ENCODE measurements at regions not wholly inside any gene's neighbourhood (a gene's known extent, or its start where the extent isn't known, plus 50 kb on each side); places are given as distances from the start of the nearest gene placed in this dataset.

- ChIA-PET CTCF (interaction anchor here (0.8 to 1.7 kb wide), 2 partner anchors 12 to 389 kb away, joined by 3 to 7 read pairs; no protein-coding TSS in a partner anchor), POLR2A (no interaction called here)
- Histone ChIP-seq H3K4me3 (no peak overlapping the region), H3K4me2 (no peak overlapping the region), H3K27ac (no peak overlapping the region), H3K9me3 (no peaks in the 10 kb centered on the region), H3K4me1 (0 out of 3 replicates have a peak, but pooled peaks cover 5% of the 10 kb centered on the region)
- TF ChIP-seq POLR2A (IDR thresholded peaks at IDR 0.05; ENCODE audit: low read length) (no peak), CEBPB (IDR thresholded peaks at IDR 0.05) (no peak), EHMT2 (IDR thresholded peaks at IDR 0.05; ENCODE audit: low read depth) (no peak), PHF8 (IDR thresholded peaks at IDR 0.05; ENCODE audit: borderline replicate concordance, low read depth) (no peak), FOXS1 (CRISPR knock-in tag; IDR thresholded peaks at IDR 0.05) (no peak), ZFP36 (IDR thresholded peaks at IDR 0.05; ENCODE audit: borderline replicate concordance, partially characterized antibody) (no peak), CBX8 (IDR thresholded peaks at IDR 0.05) (no peak), SREBF2 (IDR thresholded peaks at IDR 0.05) (no peak), HDAC2 (IDR thresholded peaks at IDR 0.05) (no peak)
- ATAC-seq (peak in 1 of 2 experiments; percentile 70; a peak in 4 of 6 replicates), DNase-seq (ENCODE audit: low read depth in 1 of 2, low spot score in 1 of 2) (no peak), FAIRE-seq (no peak)
- 54% methylated on average over 2 of the region's 2 CpGs for WGBS (ENCODE audit: missing lambda C conversion rate)
These were observed 314.6 kb downstream of the GRIN2B start for GRCh38 chr12:13666806-13667205.

GRCh38 chr12:13661005-13661887 lies 320.2 kb downstream of the GRIN2B start:
- peak overlapping the region; percentile 23; the same call in 1 of the 3 replicates for H3K4me2 ChIP-seq
- POLR2A ChIA-PET = no interaction called here

GRCh38 chr12:13654456-13654855 lies 326.9 kb downstream of the GRIN2B start:
- DNase-seq (ENCODE audit: low read depth in 1 of 2, low spot score in 1 of 2) (no peak), FAIRE-seq (no peak), ATAC-seq (no peak)
- POLR2A ChIA-PET = no interaction called here
- CTCF ChIA-PET = interaction anchor here (0.7 to 2.3 kb wide), 2 partner anchors 12 to 202 kb away, joined by 3 to 7 read pairs; no protein-coding TSS in a partner anchor
- WGBS (ENCODE audit: missing lambda C conversion rate) = 100% methylated on average over 1 of the region's 1 CpG
- Histone ChIP-seq H3K4me3 (no peak overlapping the region), H3K9me3 (no peaks in the 10 kb centered on the region), H3K4me2 (no peak overlapping the region), H3K27ac (no peak overlapping the region), H3K4me1 (no peaks in the 10 kb centered on the region)
- TF ChIP-seq MAFK (IDR thresholded peaks at IDR 0.05; ENCODE audit: partially characterized antibody) (peak; percentile 94), POLR2AphosphoS2 (conservative IDR thresholded peaks at IDR 0.05; ENCODE audit: low read length) (no peak)

More at GRCh38 chr12:13661005-13661887, 320.2 kb downstream of the GRIN2B start:
- H3K9me3 ChIP-seq = no peaks in the 10 kb centered on the region
- CTCF ChIA-PET = interaction anchor here (0.8 to 3.0 kb wide), 11 partner anchors 12 to 406 kb away, joined by 3 to 11 read pairs (median 4); no protein-coding TSS in a partner anchor
- FAIRE-seq = peak; percentile 97
- WGBS (ENCODE audit: missing lambda C conversion rate) = 41% methylated on average over 11 of the region's 11 CpGs
- H3K4me3 ChIP-seq = no peak overlapping the region
- H3K27ac ChIP-seq = no peak overlapping the region
- TF ChIP-seq ZC3H11A (IDR thresholded peaks at IDR 0.05) = no peak
- TF ChIP-seq CTCF (IDR thresholded peaks at IDR 0.05) = peak; percentile 72
- TF ChIP-seq ZNF302 (CRISPR knock-in tag; IDR thresholded peaks at IDR 0.05) = no peak
- TF ChIP-seq SMC3 (IDR thresholded peaks at IDR 0.05) = peak; percentile 55
- no peak for TF ChIP-seq HOXB5 (CRISPR knock-in tag; IDR thresholded peaks at IDR 0.05)
- peak; percentile 59 to 71 for TF ChIP-seq RAD21 (conservative IDR thresholded peaks at IDR 0.05 in 1 of 2, IDR thresholded peaks at IDR 0.05 in 1 of 2)
- peak; percentile 67 for TF ChIP-seq MAFK (IDR thresholded peaks at IDR 0.05; ENCODE audit: partially characterized antibody)
- no peak for TF ChIP-seq PHF8 (IDR thresholded peaks at IDR 0.05; ENCODE audit: borderline replicate concordance, low read depth)
- no peak for TF ChIP-seq NFE2L2 (conservative IDR thresholded peaks at IDR 0.05; ENCODE audit: low read length)
- no peaks in the 10 kb centered on the region for H3K4me1 ChIP-seq
- peak; percentile 88 to 94 for ATAC-seq
- peak; percentile 36 to 61 for DNase-seq (ENCODE audit: low read depth in 1 of 2, low spot score in 1 of 2)

GRCh38 chr12:13652105-13652504 lies 329.3 kb downstream of the GRIN2B start:
- Histone ChIP-seq H3K9me3 (no peaks in the 10 kb centered on the region), H3K4me1 (no peaks in the 10 kb centered on the region), H3K27ac (no peak overlapping the region), H3K4me3 (no peak overlapping the region), H3K4me2 (no peak overlapping the region)
- TF ChIP-seq RFX5 (IDR thresholded peaks at IDR 0.05) (no peak), TFCP2L1 (CRISPR knock-in tag; IDR thresholded peaks at IDR 0.05) (no peak), CHD4 (IDR thresholded peaks at IDR 0.05; ENCODE audit: borderline replicate concordance) (no peak), MAX (IDR thresholded peaks at IDR 0.05) (no peak), POLR2A (IDR thresholded peaks at IDR 0.05; ENCODE audit: low read length) (no peak), FOXS1 (CRISPR knock-in tag; IDR thresholded peaks at IDR 0.05) (no peak), FOSL2 (IDR thresholded peaks at IDR 0.05) (no peak), FOSL2 (CRISPR knock-in tag; IDR thresholded peaks at IDR 0.05) (no peak), RARB (CRISPR knock-in tag; IDR thresholded peaks at IDR 0.05) (no peak), JUNB (IDR thresholded peaks at IDR 0.05) (no peak), RCOR1 (IDR thresholded peaks at IDR 0.05; ENCODE audit: low read depth, low read length) (no peak), ELK1 (IDR thresholded peaks at IDR 0.05; ENCODE audit: low read depth, low read length) (no peak)
- DNase-seq (ENCODE audit: low read depth in 1 of 2, low spot score in 1 of 2) (no peak), FAIRE-seq (no peak), ATAC-seq (no peak)
- 54% methylated on average over 1 of the region's 1 CpG for WGBS (ENCODE audit: missing lambda C conversion rate)
- POLR2A ChIA-PET = no interaction called here
- CTCF ChIA-PET = interaction anchor here (0.7 kb wide), 1 partner anchor 81 kb away, joined by 3 read pairs; no protein-coding TSS in a partner anchor

Measured in A549 (cell line).